Endothelial cell of umbilical vein (primary cell): ENCODE measurements at regions not wholly inside any gene's neighbourhood (a gene's known extent, or its start where the extent isn't known, plus 50 kb on each side); places are given as distances from the start of the nearest gene placed in this dataset.
"Not testable (repeated sequence)": the region's sequence is repeated elsewhere in the genome, so short reads cannot be mapped to it uniquely, and the experiment has no call there.

Experiments used
- BruUV-seq: library from RNA; stranded (reverse); fragments of 400-500 nt; replicated peaks from 2 replicates; lab custom pipeline; 2021; lab: Mats Ljungman, UMichigan
- CTCF ChIA-PET: fragments of 300-600, 350-600 bp; sonication (Branson Sonifier 250); formaldehyde crosslinking; loops from one replicate; lab custom pipeline; 2021; ENCODE audit warnings: antibody characterized with exemption, inconsistent platforms; lab: Charles Lee
- POLR2A ChIA-PET: fragments of 300-600, 350-600 bp; sonication (Branson Sonifier 250); formaldehyde crosslinking; loops from one replicate; lab custom pipeline; 2021; ENCODE audit warnings: antibody characterized with exemption, inconsistent platforms; lab: Charles Lee
- DNase-seq: peaks from one replicate; pipeline ENCODE4 v3.0.0-alpha.2; 2011; ENCODE audit warnings: low read depth, low spot score
- FAIRE-seq: peaks from 2 replicates; lab custom pipeline; 2011; peaks lifted over from hg19 to GRCh38; lab: Jason Lieb, UNC
- H2AFZ ChIP-seq: 2 replicates; pipeline ENCODE4 v1.6.0; 2012; ENCODE audit warnings: low read depth, low read length, control low read depth, inconsistent platforms
- H3K27ac ChIP-seq: 2 replicates; pipeline ENCODE4 v1.5.1; 2011; ENCODE audit warnings: low read depth, mild to moderate bottlenecking, control low read depth, low read length, moderate library complexity; ENCODE audit not compliant: insufficient read depth
- H3K27me3 ChIP-seq, 2 experiments: 2 replicates each; pipeline versions ENCODE4 v1.6.0 to v1.6.1; 2011; ENCODE audit warnings: low read length in 2 of 2, mixed read lengths in 1 of 2; ENCODE audit not compliant: control insufficient read depth in 2 of 2, insufficient read depth in 2 of 2
- H3K36me3 ChIP-seq, 2 experiments: 2 replicates in 1 of 2; 3 replicates in 1 of 2; pipeline ENCODE4 v1.5.1; 2011; ENCODE audit warnings: low read length in 2 of 2, mild to moderate bottlenecking in 1 of 2, moderate library complexity in 1 of 2; ENCODE audit not compliant: control insufficient read depth in 2 of 2, insufficient read depth in 2 of 2; ENCODE audit errors: extremely low read depth in 1 of 2
- H3K4me1 ChIP-seq: 3 replicates; pipeline ENCODE4 v1.5.1; 2011; ENCODE audit warnings: mild to moderate bottlenecking, low read length; ENCODE audit not compliant: control insufficient read depth, insufficient read depth; ENCODE audit errors: extremely low read depth
- H3K4me2 ChIP-seq: 2 replicates; pipeline ENCODE4 v1.6.1; 2011; ENCODE audit warnings: low read length, control low read depth, mixed read lengths; ENCODE audit not compliant: insufficient read depth
- H3K4me3 ChIP-seq, 3 experiments: fragments of 200-600 bp in 1 of 3; sonication (generic), shearing (Covaris generic) in 1 of 3; replicated peaks in 1 of 3; 2 replicates each; pipeline ENCODE4 v1.5.1; 2011 to 2016; ENCODE audit warnings: control low read depth in 3 of 3, low read length in 3 of 3, mild to moderate bottlenecking in 2 of 3, inconsistent platforms in 1 of 3, low read depth in 1 of 3, moderate library complexity in 1 of 3; ENCODE audit not compliant: insufficient read depth in 1 of 3
- H3K79me2 ChIP-seq: 2 replicates; pipeline ENCODE4 v1.6.0; 2012; ENCODE audit warnings: low read length, inconsistent platforms; ENCODE audit not compliant: control insufficient read depth, insufficient read depth
- H3K9ac ChIP-seq: replicated peaks from 2 replicates; pipeline ENCODE3; 2011; ENCODE audit warnings: low read length, control low read depth; ENCODE audit not compliant: insufficient read depth; ENCODE audit errors: extremely low read depth
- H3K9me1 ChIP-seq: replicated peaks from 3 replicates; pipeline ENCODE4 v1.6.0; 2011; ENCODE audit warnings: mild to moderate bottlenecking, low read length; ENCODE audit not compliant: control insufficient read depth, insufficient read depth; ENCODE audit errors: extremely low read depth
- H3K9me3 ChIP-seq: replicated peaks from 2 replicates; pipeline ENCODE4 v1.5.1; 2012; ENCODE audit warnings: low read length, inconsistent platforms; ENCODE audit not compliant: control insufficient read depth, insufficient read depth
- H4K20me1 ChIP-seq: replicated peaks from 2 replicates; pipeline ENCODE3; 2011; ENCODE audit warnings: mild to moderate bottlenecking, low read length; ENCODE audit not compliant: control insufficient read depth, insufficient read depth; ENCODE audit errors: extremely low read depth
- dilution Hi-C: fragments of 300-500 bp; cut with MboI; formaldehyde crosslinking; loops from one replicate; pipeline ENCODE4 v1.15.0; 2019; ENCODE audit warnings: low sequenced_read_pairs; ENCODE audit not compliant: extremely low pct_ligation_motif_present
- intact Hi-C: fragments of 100-400 bp; cut with micrococcal nuclease; formaldehyde crosslinking; loops from one replicate; pipeline ENCODE4 v1.10.0; 2022

GRCh38 chr1:83163879-83164475, 835.0 kb downstream of the TTLL7 start:
- H3K27ac ChIP-seq, H3K36me3 ChIP-seq, H3K4me2 ChIP-seq, BruUV-seq, H3K79me2 ChIP-seq, H3K27me3 ChIP-seq, POLR2A ChIA-PET, H3K9me1 ChIP-seq, H3K9ac ChIP-seq, CTCF ChIA-PET, H3K4me1 ChIP-seq, intact Hi-C loops, H3K9me3 ChIP-seq, H4K20me1 ChIP-seq, DNase-seq, H3K4me3 ChIP-seq, FAIRE-seq, dilution Hi-C loops, H2AFZ ChIP-seq: not testable (repeated sequence)

- H3K36me3 ChIP-seq, H3K9ac ChIP-seq, DNase-seq, H3K27me3 ChIP-seq, dilution Hi-C loops, H2AFZ ChIP-seq, POLR2A ChIA-PET, H3K9me1 ChIP-seq, CTCF ChIA-PET, H3K27ac ChIP-seq, H3K4me1 ChIP-seq, H4K20me1 ChIP-seq, H3K4me3 ChIP-seq, H3K4me2 ChIP-seq, FAIRE-seq, H3K79me2 ChIP-seq, H3K9me3 ChIP-seq, BruUV-seq, intact Hi-C loops: not testable (repeated sequence)
These were observed 840.0 kb downstream of the TTLL7 start for GRCh38 chr1:83158924-83159323.

GRCh38 chr1:83154306-83154705, 844.6 kb downstream of the TTLL7 start:
- H3K4me2 ChIP-seq, CTCF ChIA-PET, H3K9me3 ChIP-seq, BruUV-seq, H3K79me2 ChIP-seq, H3K27ac ChIP-seq, intact Hi-C loops, H3K9ac ChIP-seq, H4K20me1 ChIP-seq, H3K9me1 ChIP-seq, H3K4me3 ChIP-seq, POLR2A ChIA-PET, FAIRE-seq, dilution Hi-C loops, H3K36me3 ChIP-seq, H2AFZ ChIP-seq, H3K27me3 ChIP-seq: not testable (repeated sequence)
- H3K4me1 ChIP-seq, result peaks cover 12% of the 10 kb centered on the region
- peak; percentile 9 for DNase-seq
